Activated B cell treated with CpG ODN at 0.5 μM for 24 hours (primary cell): ENCODE measurements at regions not wholly inside any gene's neighbourhood (a gene's known extent, or its start where the extent isn't known, plus 50 kb on each side); places are given as distances from the start of the nearest gene placed in this dataset.

Experiments used
- ATAC-seq: fragments of 200-7000 bp; cut with Tn5 transposase; one replicate; pipeline ENCODE4 v1.10.0; 2021; ENCODE audit warnings: low read depth, mild to moderate bottlenecking, moderate library complexity
- CTCF ChIA-PET: fragments of 350-600 bp; sonication (Branson Sonifier 250); formaldehyde crosslinking; loops from one replicate; lab custom pipeline; 2021; ENCODE audit warnings: antibody characterized with exemption; lab: Charles Lee
- POLR2A ChIA-PET: fragments of 350-600 bp; sonication (Branson Sonifier 250); formaldehyde crosslinking; loops from one replicate; lab custom pipeline; 2021; ENCODE audit warnings: antibody characterized with exemption; lab: Charles Lee
- DNase-seq: peaks from one replicate; pipeline ENCODE4 v3.0.0; 2022
- H3K27ac Mint-ChIP-seq: one replicate; pipeline ENCODE4 v1.8.0; 2020; ENCODE audit warnings: mixed read lengths
- H3K27me3 Mint-ChIP-seq: one replicate; pipeline ENCODE4 v1.8.0; 2021; ENCODE audit warnings: mixed read lengths
- H3K36me3 Mint-ChIP-seq: one replicate; pipeline ENCODE4 v1.8.0; 2021; ENCODE audit warnings: low read depth, mixed read lengths
- H3K4me1 Mint-ChIP-seq: one replicate; pipeline ENCODE4 v1.8.0; 2021; ENCODE audit warnings: mixed read lengths
- H3K4me3 Mint-ChIP-seq: one replicate; pipeline ENCODE4 v1.8.0; 2020; ENCODE audit warnings: mild to moderate bottlenecking, mixed read lengths
- H3K9me3 Mint-ChIP-seq: one replicate; pipeline ENCODE4 v1.8.0; 2020; ENCODE audit warnings: mixed read lengths
- intact Hi-C: fragments of 100-400 bp; cut with micrococcal nuclease; formaldehyde crosslinking; loops from one replicate; pipeline ENCODE4 v1.15.1; 2024
- TF ChIP-seq, protein P1 (sequence below): fragments of 200-600 bp; IDR thresholded peaks from one replicate; pipeline ENCODE4 v1.8.0; 2022; ENCODE audit warnings: antibody characterized with exemption, mild to moderate bottlenecking

DNA sequence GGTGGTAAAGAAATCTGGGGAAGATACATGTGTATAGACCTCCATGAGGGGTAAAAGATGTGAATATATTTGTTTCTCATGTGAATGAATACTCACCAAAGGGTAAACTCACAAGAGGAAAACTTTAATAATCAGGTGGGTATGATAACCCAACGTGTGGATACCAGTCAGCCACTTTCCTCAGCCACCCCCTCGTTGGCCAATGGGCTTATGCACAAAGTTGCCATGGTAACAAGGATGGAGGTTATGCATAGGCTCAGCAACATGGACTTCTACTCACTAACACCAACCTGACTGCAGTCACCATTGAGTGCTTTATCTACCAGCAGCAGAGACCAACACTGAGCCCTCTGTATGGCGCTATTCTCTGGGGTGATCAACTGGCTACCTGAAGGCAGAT, 424.4 kb downstream of the DUSP10 start:
- no peaks in the 10 kb centered on the region for H3K9me3 Mint-ChIP-seq
- H3K36me3 Mint-ChIP-seq = no peaks in the 10 kb centered on the region
- H3K27me3 Mint-ChIP-seq = peaks cover 17% of the 10 kb centered on the region
- DNase-seq (no peak), ATAC-seq (no peak)
- POLR2A ChIA-PET = no interaction called here
- no peak overlapping the region for H3K27ac Mint-ChIP-seq
- CTCF ChIA-PET = no interaction called here
- intact Hi-C loops = no loop called here
- no peak overlapping the region for H3K4me3 Mint-ChIP-seq
- H3K4me1 Mint-ChIP-seq = no peaks in the 10 kb centered on the region
- TF ChIP-seq, protein P1, sequence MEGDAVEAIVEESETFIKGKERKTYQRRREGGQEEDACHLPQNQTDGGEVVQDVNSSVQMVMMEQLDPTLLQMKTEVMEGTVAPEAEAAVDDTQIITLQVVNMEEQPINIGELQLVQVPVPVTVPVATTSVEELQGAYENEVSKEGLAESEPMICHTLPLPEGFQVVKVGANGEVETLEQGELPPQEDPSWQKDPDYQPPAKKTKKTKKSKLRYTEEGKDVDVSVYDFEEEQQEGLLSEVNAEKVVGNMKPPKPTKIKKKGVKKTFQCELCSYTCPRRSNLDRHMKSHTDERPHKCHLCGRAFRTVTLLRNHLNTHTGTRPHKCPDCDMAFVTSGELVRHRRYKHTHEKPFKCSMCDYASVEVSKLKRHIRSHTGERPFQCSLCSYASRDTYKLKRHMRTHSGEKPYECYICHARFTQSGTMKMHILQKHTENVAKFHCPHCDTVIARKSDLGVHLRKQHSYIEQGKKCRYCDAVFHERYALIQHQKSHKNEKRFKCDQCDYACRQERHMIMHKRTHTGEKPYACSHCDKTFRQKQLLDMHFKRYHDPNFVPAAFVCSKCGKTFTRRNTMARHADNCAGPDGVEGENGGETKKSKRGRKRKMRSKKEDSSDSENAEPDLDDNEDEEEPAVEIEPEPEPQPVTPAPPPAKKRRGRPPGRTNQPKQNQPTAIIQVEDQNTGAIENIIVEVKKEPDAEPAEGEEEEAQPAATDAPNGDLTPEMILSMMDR = no peak

DNA sequence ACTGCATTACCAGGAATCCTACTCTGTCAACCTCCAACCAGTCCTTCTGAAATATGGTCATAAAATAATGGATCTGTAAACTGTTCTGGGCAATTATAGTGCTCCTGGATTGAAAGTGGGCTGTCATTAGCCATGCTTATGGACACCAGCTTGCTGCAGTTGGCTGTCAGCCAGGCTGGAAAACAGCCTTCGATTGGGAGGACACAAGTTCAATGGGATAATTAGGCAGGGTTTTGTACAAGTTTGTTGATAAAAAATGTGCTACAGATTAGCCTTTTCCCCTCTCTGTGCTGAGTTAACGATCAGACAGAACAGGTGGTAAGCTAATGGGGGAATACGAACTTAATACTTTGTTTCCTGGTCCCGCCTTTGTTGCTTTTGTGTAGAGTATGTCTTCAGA, 413.9 kb downstream of the DUSP10 start:
- DNase-seq = no peak
- TF ChIP-seq, protein P1 = no peak
- no peak for ATAC-seq
- POLR2A ChIA-PET = no interaction called here
- Mint-ChIP-seq H3K27ac (no peak overlapping the region), H3K4me1 (no peaks in the 10 kb centered on the region), H3K4me3 (no peak overlapping the region), H3K9me3 (peaks cover 11% of the 10 kb centered on the region), H3K36me3 (no peaks in the 10 kb centered on the region), H3K27me3 (peaks cover 18% of the 10 kb centered on the region)
- intact Hi-C loops = no loop called here
- CTCF ChIA-PET = no interaction called here

DNA sequence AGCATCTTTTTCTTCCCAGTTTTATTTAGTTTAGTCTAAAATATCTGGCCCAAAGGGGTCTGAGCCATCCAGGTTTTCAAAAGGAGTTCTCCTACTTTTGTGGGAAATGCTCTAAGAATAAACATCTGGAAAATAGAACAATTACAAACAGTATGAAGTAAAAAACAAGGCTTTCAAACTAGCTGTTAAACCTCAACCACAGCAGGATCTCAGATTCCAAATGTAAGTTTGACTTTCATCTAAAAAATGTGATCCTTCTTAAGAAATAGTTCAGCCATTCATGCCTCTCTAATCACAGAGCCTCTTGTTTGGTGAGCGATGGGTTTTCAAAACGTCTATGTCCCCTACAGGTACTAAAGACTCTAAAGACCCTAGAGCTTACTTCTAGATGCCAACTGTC, 413.5 kb downstream of the DUSP10 start:
- TF ChIP-seq, protein P1 = no peak
- H3K4me3 Mint-ChIP-seq = no peak overlapping the region
- POLR2A ChIA-PET = no interaction called here
- H3K4me1 Mint-ChIP-seq = no peaks in the 10 kb centered on the region
- CTCF ChIA-PET = no interaction called here
- peaks cover 18% of the 10 kb centered on the region for H3K27me3 Mint-ChIP-seq
- H3K9me3 Mint-ChIP-seq = peaks cover 11% of the 10 kb centered on the region
- no peaks in the 10 kb centered on the region for H3K36me3 Mint-ChIP-seq
- no peak for DNase-seq
- intact Hi-C loops = no loop called here
- no peak overlapping the region for H3K27ac Mint-ChIP-seq
- no peak for ATAC-seq

DNA sequence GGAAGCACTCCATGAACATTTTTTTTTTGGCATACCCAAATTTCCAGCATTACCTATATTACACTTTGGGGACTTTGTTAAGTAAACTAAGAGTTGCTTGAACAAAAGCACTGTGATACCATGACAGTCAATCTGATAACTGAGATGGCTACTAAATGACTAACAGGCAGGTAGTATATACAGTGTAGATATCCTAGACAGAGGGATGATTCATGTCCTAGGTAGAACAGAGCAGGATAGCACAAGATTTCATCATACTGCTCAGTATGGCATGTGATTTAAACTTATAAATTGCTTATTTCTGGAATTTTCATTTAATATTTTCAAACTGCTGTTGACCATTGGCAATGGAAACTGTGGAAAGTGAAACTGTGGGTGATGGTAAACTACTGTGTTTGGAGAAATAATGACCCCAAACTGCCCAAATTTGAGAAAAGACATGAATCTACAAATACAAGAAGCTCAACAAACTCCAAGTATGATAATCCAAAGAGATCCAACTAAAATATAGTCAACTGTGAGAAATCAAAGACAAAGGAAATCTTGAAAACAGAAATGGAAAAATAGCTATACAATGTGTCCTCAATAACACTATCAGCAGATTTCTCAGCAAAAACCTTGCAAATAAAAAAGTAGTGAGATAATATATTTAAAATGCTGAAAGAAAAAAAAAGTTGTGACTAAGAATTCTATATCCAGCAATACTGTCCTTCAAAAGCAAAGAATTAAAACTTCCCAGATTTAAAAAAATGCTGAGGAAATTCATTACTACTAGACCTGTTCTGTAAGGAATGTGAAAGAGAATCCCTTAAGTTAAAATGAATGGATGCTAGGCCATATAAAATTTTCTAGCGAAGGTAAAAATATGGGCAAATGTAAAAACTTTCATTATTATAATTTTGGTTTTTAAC, 410.4 kb downstream of the DUSP10 start:
- CTCF ChIA-PET = no interaction called here
- Mint-ChIP-seq H3K36me3 (no peaks in the 10 kb centered on the region), H3K27ac (no peak overlapping the region), H3K4me3 (no peak overlapping the region), H3K4me1 (no peaks in the 10 kb centered on the region), H3K27me3 (peaks cover 11% of the 10 kb centered on the region), H3K9me3 (peaks cover 11% of the 10 kb centered on the region)
- ATAC-seq (no peak), DNase-seq (no peak)
- POLR2A ChIA-PET = no interaction called here
- TF ChIP-seq, protein P1 = no peak
- intact Hi-C loops = no loop called here

DNA sequence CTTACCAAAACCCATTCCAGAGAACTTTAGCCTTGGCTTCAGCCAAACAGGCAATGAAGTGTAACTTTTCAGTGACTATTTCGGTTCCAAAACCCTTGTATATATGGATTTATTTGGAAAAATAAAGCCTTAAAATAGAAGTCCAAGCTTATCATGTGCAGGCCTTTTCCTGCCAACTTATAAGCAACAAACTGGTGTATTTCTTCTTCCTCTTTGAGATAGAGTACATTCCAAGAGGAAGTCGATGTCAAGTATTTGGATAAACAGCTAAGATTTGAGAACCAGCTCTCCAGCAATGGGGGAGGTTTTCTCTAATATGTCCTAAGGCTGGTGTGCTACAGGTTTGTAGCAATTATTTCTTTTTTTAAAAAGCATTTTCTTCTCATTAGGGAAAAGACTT, 407.8 kb downstream of the DUSP10 start:
- no peak overlapping the region for H3K4me3 Mint-ChIP-seq
- DNase-seq (no peak), ATAC-seq (no peak)
- no peaks in the 10 kb centered on the region for H3K36me3 Mint-ChIP-seq
- CTCF ChIA-PET = no interaction called here
- H3K27me3 Mint-ChIP-seq = peaks cover 7% of the 10 kb centered on the region
- H3K27ac Mint-ChIP-seq = no peak overlapping the region
- H3K9me3 Mint-ChIP-seq = peaks cover 11% of the 10 kb centered on the region
- no peaks in the 10 kb centered on the region for H3K4me1 Mint-ChIP-seq
- TF ChIP-seq, protein P1 = no peak
- intact Hi-C loops = no loop called here
- POLR2A ChIA-PET = no interaction called here
